GM19455 (cell line): ENCODE measurements at regions not wholly inside any gene's neighbourhood (a gene's known extent, or its start where the extent isn't known, plus 50 kb on each side); places are given as distances from the start of the nearest gene placed in this dataset.

Experiments used
- ATAC-seq: cut with Tn5 transposase; IDR thresholded peaks from one replicate; pipeline ENCODE4 v1.9.1; 2021; ENCODE audit not compliant: unreplicated experiment

DNA sequence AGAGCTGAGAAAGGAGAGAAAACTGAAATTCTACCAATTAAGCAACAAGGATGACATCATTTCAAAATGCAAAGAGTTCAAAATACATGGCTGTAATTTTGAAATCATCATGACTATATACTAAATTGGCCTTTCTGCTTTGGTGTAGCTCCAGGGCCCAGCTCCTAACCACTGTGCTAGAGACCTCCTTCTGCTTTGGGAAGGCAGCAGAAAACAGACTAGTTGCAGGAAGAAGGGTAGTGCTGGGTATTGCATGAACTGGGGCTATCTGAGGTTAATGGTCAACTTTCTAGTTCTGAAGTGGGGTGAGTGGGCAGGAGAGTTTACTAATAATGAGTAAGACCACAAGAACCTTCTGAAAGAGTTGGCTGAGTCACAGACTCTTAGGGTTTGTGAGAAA, 66.2 kb downstream of the PTGER2 start:
- ATAC-seq: peak; percentile 87
